ENCODE measurements at regions not wholly inside any gene's neighbourhood (a gene's known extent, or its start where the extent isn't known, plus 50 kb on each side); places are given as distances from the start of the nearest gene placed in this dataset.

DNA sequence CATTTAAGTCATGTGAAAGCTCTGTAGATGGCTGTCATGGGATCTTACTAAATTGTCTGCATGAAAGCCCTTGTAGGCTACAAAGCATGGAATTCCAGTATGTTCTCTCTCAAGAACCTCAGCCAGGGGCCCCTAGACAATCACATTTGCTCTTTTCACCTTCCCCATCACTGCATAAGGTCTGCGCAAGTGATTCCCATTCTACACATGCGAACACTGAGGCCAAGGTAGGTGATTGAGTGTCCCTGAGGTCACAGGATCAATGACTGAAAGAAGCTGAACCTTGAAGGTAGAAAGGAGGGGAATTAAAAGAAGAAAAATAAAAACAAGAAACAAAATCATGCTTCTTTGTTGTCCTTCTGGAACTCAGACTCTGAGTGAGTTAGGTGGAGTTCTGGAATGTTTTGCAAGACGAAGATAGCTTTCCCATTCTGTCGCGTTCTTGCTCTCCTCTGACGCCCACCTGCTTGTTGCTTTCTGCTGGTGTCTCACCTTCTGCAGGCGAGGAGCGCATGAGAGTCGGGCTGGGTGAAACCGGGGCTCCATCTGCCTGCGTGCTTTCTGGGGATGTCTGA, 79.9 kb downstream of the SPRING1 start:
- Histone ChIP-seq H3K4me1 (ENCODE audit: insufficient read depth) (peaks cover 9% of the 10 kb centered on the region), H3K27me3 (no peaks in the 10 kb centered on the region), H3K4me3 (no peak overlapping the region), H3K9me3 (no peaks in the 10 kb centered on the region), H3K36me3 (no peaks in the 10 kb centered on the region), H3K27ac (peak overlapping the region; percentile 49 to 62)
- no peak for DNase-seq
- WGBS, 3 donors, result 24 to 30% (median 26%) methylated on average over 11 of the region's 11 CpGs
- intact Hi-C loops (cut with DNase I), result no loop called here
- TF ChIP-seq, protein P1, sequence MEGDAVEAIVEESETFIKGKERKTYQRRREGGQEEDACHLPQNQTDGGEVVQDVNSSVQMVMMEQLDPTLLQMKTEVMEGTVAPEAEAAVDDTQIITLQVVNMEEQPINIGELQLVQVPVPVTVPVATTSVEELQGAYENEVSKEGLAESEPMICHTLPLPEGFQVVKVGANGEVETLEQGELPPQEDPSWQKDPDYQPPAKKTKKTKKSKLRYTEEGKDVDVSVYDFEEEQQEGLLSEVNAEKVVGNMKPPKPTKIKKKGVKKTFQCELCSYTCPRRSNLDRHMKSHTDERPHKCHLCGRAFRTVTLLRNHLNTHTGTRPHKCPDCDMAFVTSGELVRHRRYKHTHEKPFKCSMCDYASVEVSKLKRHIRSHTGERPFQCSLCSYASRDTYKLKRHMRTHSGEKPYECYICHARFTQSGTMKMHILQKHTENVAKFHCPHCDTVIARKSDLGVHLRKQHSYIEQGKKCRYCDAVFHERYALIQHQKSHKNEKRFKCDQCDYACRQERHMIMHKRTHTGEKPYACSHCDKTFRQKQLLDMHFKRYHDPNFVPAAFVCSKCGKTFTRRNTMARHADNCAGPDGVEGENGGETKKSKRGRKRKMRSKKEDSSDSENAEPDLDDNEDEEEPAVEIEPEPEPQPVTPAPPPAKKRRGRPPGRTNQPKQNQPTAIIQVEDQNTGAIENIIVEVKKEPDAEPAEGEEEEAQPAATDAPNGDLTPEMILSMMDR (IDR thresholded peaks at IDR 0.05), result no peak
- TF ChIP-seq EP300 (IDR thresholded peaks at IDR 0.05) (no peak), POLR2A (IDR thresholded peaks at IDR 0.05) (no peak)

DNA sequence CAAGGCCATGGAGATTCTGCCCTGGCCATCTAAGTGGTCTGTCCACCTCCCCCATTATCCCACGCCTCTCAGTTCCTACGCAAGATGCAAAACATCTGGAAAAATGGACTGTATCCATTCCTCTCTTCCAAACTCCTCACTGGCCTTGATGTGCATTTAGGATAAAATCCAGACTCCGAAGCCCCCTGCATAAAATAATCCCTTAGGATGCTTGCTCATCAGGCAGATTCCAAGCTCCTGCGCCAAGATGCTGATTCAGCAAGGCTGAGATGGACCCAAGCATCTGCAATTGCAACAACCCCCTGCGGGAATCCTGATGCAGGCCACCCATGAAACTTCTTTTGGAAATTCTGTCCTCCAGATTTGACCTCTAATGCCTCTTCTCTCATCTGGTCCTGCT, 81.6 kb downstream of the SPRING1 start:
- TF ChIP-seq, protein P1 (IDR thresholded peaks at IDR 0.05), result no peak
- TF ChIP-seq POLR2A (IDR thresholded peaks at IDR 0.05) (no peak), EP300 (IDR thresholded peaks at IDR 0.05) (no peak)
- H3K4me3 ChIP-seq, result no peak overlapping the region
- WGBS, 3 donors, result 19 to 29% (median 25%) methylated on average over 5 of the region's 5 CpGs
- H3K27ac ChIP-seq, result no peak overlapping the region
- DNase-seq, result no peak
- intact Hi-C loops (cut with DNase I), result no loop called here
- no peaks in the 10 kb centered on the region for H3K9me3 ChIP-seq
- no peaks in the 10 kb centered on the region for H3K36me3 ChIP-seq
- H3K4me1 ChIP-seq (ENCODE audit: insufficient read depth), result peaks cover 4% of the 10 kb centered on the region
- H3K27me3 ChIP-seq, result no peaks in the 10 kb centered on the region

DNA sequence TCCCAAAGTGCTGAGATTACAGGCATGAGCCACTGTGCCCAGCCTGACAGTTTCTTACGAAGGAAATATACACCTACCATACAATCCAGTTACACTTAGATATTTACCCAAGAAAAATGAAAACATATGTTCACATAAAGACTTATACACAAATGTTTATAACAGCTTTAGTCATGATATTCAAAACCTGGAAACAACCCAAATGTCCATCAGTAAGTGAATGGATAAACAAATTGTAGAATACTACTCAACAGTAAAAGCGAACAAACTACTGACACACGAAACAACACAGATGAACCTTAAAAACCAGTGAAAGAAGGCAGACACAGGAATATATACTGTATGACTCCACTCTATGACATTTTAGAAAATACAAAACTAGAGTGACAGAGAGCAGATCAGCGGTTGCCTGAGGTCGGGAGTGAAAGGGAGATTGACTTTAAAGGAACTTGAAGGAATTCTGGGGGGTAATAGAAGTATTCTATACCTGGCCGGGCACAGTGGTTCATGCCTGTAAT, 83.6 kb downstream of the SPRING1 start:
- no peak for TF ChIP-seq POLR2A (IDR thresholded peaks at IDR 0.05)
- TF ChIP-seq, protein P1 (IDR thresholded peaks at IDR 0.05), result no peak
- DNase-seq, result no peak
- H3K4me3 ChIP-seq, result no peak overlapping the region
- no peaks in the 10 kb centered on the region for H3K36me3 ChIP-seq
- no peaks in the 10 kb centered on the region for H3K9me3 ChIP-seq
- 95 to 97% (median 96%) methylated on average over 6 of the region's 6 CpGs for WGBS, 3 donors
- H3K4me1 ChIP-seq (ENCODE audit: insufficient read depth), result peaks cover 4% of the 10 kb centered on the region
- intact Hi-C loops (cut with DNase I), result no loop called here
- no peaks in the 10 kb centered on the region for H3K27me3 ChIP-seq
- H3K27ac ChIP-seq, result no peak overlapping the region

DNA sequence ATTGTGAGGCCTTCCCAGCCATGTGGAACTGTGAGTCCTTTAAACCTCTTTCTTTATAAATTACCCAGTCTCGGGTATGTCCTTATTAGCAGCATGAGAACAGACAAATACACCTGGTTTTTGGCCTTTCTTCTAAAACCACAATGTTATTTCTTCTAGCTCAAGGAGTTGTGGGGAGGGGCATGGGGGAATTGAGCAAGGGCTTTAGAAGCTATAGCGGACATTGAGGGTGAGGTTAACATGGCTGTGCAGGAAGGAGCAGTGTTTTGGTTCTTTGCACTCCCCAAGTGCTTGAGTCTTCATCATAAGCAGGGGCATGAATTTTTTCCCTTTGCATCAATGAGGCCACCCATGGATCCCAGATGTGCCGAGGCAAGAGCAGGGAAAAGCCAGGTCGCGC, 86.8 kb downstream of the SPRING1 start:
- Histone ChIP-seq H3K27me3 (no peaks in the 10 kb centered on the region), H3K4me3 (no peak overlapping the region), H3K9me3 (no peaks in the 10 kb centered on the region), H3K27ac (no peak overlapping the region), H3K36me3 (no peaks in the 10 kb centered on the region), H3K4me1 (ENCODE audit: insufficient read depth) (no peaks in the 10 kb centered on the region)
- TF ChIP-seq, protein P1 (IDR thresholded peaks at IDR 0.05), result no peak
- TF ChIP-seq POLR2A (IDR thresholded peaks at IDR 0.05) (no peak), EP300 (IDR thresholded peaks at IDR 0.05) (no peak)
- DNase-seq, result no peak
- WGBS, 3 donors, result 92 to 98% (median 94%) methylated on average over 5 of the region's 5 CpGs
- intact Hi-C loops (cut with DNase I), result no loop called here

All from ovary (tissue), 7 donors.